Stimulated activated memory B cell treated with anti-CD40 and anti-IgM and Interleukin-4, amounts not matched to agents 10 μg/mL and 1 μg/mL and 100 μg/mL, for 72 hours (primary cell): ENCODE measurements at regions not wholly inside any gene's neighbourhood (a gene's known extent, or its start where the extent isn't known, plus 50 kb on each side); places are given as distances from the start of the nearest gene placed in this dataset.

Source experiments
- ATAC-seq: fragments of 150-1000 bp; cut with Tn5 transposase; 2 replicates; pipeline ENCODE4 v1.10.0; 2021
- H3K27ac Mint-ChIP-seq: one replicate; pipeline ENCODE4 v1.8.0; 2022; ENCODE audit warnings: mild to moderate bottlenecking, mixed read lengths
- H3K27me3 Mint-ChIP-seq: one replicate; pipeline ENCODE4 v1.8.0; 2022; ENCODE audit warnings: mixed read lengths
- H3K36me3 Mint-ChIP-seq: one replicate; pipeline ENCODE4 v1.8.0; 2022; ENCODE audit warnings: mixed read lengths
- H3K4me1 Mint-ChIP-seq: one replicate; pipeline ENCODE4 v1.8.0; 2022; ENCODE audit warnings: mixed read lengths
- H3K4me3 Mint-ChIP-seq: one replicate; pipeline ENCODE4 v1.8.0; 2022; ENCODE audit warnings: mild to moderate bottlenecking, moderate library complexity, mixed read lengths
- H3K9me3 Mint-ChIP-seq: one replicate; pipeline ENCODE4 v1.8.0; 2022; ENCODE audit warnings: mixed read lengths

- no peaks in the 10 kb centered on the region for H3K4me1 Mint-ChIP-seq
- no peaks in the 10 kb centered on the region for H3K36me3 Mint-ChIP-seq
- no peaks in the 10 kb centered on the region for H3K9me3 Mint-ChIP-seq
- H3K27me3 Mint-ChIP-seq = peaks cover 10% of the 10 kb centered on the region
- no peak for ATAC-seq
- H3K4me3 Mint-ChIP-seq = no peak overlapping the region
- H3K27ac Mint-ChIP-seq = no peak overlapping the region
Observed at GRCh38 chr19:30090476-30090875, 148.4 kb downstream of the URI1 start.

GRCh38 chr19:30090963-30091362 is 148.9 kb downstream of the URI1 start:
- no peak for ATAC-seq
- H3K27me3 Mint-ChIP-seq = peaks cover 10% of the 10 kb centered on the region
- no peaks in the 10 kb centered on the region for H3K36me3 Mint-ChIP-seq
- no peak overlapping the region for H3K4me3 Mint-ChIP-seq
- H3K27ac Mint-ChIP-seq = no peak overlapping the region
- no peaks in the 10 kb centered on the region for H3K4me1 Mint-ChIP-seq
- H3K9me3 Mint-ChIP-seq = no peaks in the 10 kb centered on the region

- Mint-ChIP-seq H3K27ac (no peak overlapping the region), H3K36me3 (no peaks in the 10 kb centered on the region), H3K4me1 (no peaks in the 10 kb centered on the region), H3K9me3 (no peaks in the 10 kb centered on the region), H3K4me3 (no peak overlapping the region), H3K27me3 (peaks cover 10% of the 10 kb centered on the region)
- no peak for ATAC-seq
Observed at GRCh38 chr19:30091456-30091855, 149.4 kb downstream of the URI1 start.

GRCh38 chr19:30091856-30092255 is 149.8 kb downstream of the URI1 start:
- no peak for ATAC-seq
- Mint-ChIP-seq H3K36me3 (no peaks in the 10 kb centered on the region), H3K27me3 (peaks cover 10% of the 10 kb centered on the region), H3K27ac (no peak overlapping the region), H3K9me3 (no peaks in the 10 kb centered on the region), H3K4me1 (no peaks in the 10 kb centered on the region), H3K4me3 (no peak overlapping the region)

GRCh38 chr19:30092721-30093569 is 150.9 kb downstream of the URI1 start:
- Mint-ChIP-seq H3K27me3 (peaks cover 10% of the 10 kb centered on the region), H3K4me1 (no peaks in the 10 kb centered on the region), H3K9me3 (no peaks in the 10 kb centered on the region), H3K4me3 (no peak overlapping the region), H3K27ac (no peak overlapping the region), H3K36me3 (no peaks in the 10 kb centered on the region)
- no peak for ATAC-seq

GRCh38 chr19:30093966-30094755 is 152.1 kb downstream of the URI1 start:
- Mint-ChIP-seq H3K36me3 (no peaks in the 10 kb centered on the region), H3K27me3 (peaks cover 10% of the 10 kb centered on the region), H3K27ac (no peak overlapping the region), H3K4me1 (no peaks in the 10 kb centered on the region), H3K9me3 (no peaks in the 10 kb centered on the region), H3K4me3 (no peak overlapping the region)
- no peak for ATAC-seq

- Mint-ChIP-seq H3K36me3 (no peaks in the 10 kb centered on the region), H3K27ac (no peak overlapping the region), H3K27me3 (peaks cover 10% of the 10 kb centered on the region), H3K4me3 (no peak overlapping the region), H3K4me1 (no peaks in the 10 kb centered on the region), H3K9me3 (no peaks in the 10 kb centered on the region)
- no peak for ATAC-seq
Observed at GRCh38 chr19:30094756-30095140, 152.7 kb downstream of the URI1 start.

GRCh38 chr19:30095171-30095570 is 153.1 kb downstream of the URI1 start:
- H3K4me3 Mint-ChIP-seq = no peak overlapping the region
- ATAC-seq = no peak
- H3K27ac Mint-ChIP-seq = no peak overlapping the region
- H3K9me3 Mint-ChIP-seq = no peaks in the 10 kb centered on the region
- H3K36me3 Mint-ChIP-seq = no peaks in the 10 kb centered on the region
- H3K27me3 Mint-ChIP-seq = peaks cover 10% of the 10 kb centered on the region
- H3K4me1 Mint-ChIP-seq = no peaks in the 10 kb centered on the region

GRCh38 chr19:30096596-30097370 is 154.7 kb downstream of the URI1 start:
- Mint-ChIP-seq H3K4me3 (no peak overlapping the region), H3K9me3 (peaks cover 2% of the 10 kb centered on the region), H3K27me3 (peaks cover 10% of the 10 kb centered on the region), H3K4me1 (no peaks in the 10 kb centered on the region), H3K27ac (no peak overlapping the region), H3K36me3 (no peaks in the 10 kb centered on the region)
- no peak for ATAC-seq

GRCh38 chr19:30097746-30098280 is 155.8 kb downstream of the URI1 start:
- Mint-ChIP-seq H3K9me3 (peaks cover 2% of the 10 kb centered on the region), H3K27ac (no peak overlapping the region), H3K4me1 (no peaks in the 10 kb centered on the region), H3K4me3 (no peak overlapping the region), H3K27me3 (peaks cover 10% of the 10 kb centered on the region), H3K36me3 (no peaks in the 10 kb centered on the region)
- no peak for ATAC-seq

GRCh38 chr19:30102239-30102638 is 160.2 kb downstream of the URI1 start:
- Mint-ChIP-seq H3K27ac (no peak overlapping the region), H3K4me1 (no peaks in the 10 kb centered on the region), H3K27me3 (peaks cover 27% of the 10 kb centered on the region), H3K36me3 (no peaks in the 10 kb centered on the region), H3K4me3 (no peak overlapping the region), H3K9me3 (peaks cover 2% of the 10 kb centered on the region)
- ATAC-seq = no peak

GRCh38 chr19:30102666-30103065 is 160.6 kb downstream of the URI1 start:
- ATAC-seq = no peak
- H3K9me3 Mint-ChIP-seq = peaks cover 2% of the 10 kb centered on the region
- H3K36me3 Mint-ChIP-seq = no peaks in the 10 kb centered on the region
- no peak overlapping the region for H3K27ac Mint-ChIP-seq
- peaks cover 32% of the 10 kb centered on the region for H3K27me3 Mint-ChIP-seq
- no peaks in the 10 kb centered on the region for H3K4me1 Mint-ChIP-seq
- no peak overlapping the region for H3K4me3 Mint-ChIP-seq

GRCh38 chr19:30103981-30104380 is 161.9 kb downstream of the URI1 start:
- Mint-ChIP-seq H3K36me3 (no peaks in the 10 kb centered on the region), H3K4me3 (no peak overlapping the region), H3K27ac (no peak overlapping the region), H3K4me1 (no peaks in the 10 kb centered on the region), H3K9me3 (peaks cover 2% of the 10 kb centered on the region), H3K27me3 (peaks cover 33% of the 10 kb centered on the region)
- no peak for ATAC-seq

- Mint-ChIP-seq H3K27me3 (peaks cover 39% of the 10 kb centered on the region), H3K9me3 (peaks cover 2% of the 10 kb centered on the region), H3K4me3 (no peak overlapping the region), H3K27ac (no peak overlapping the region), H3K4me1 (no peaks in the 10 kb centered on the region), H3K36me3 (no peaks in the 10 kb centered on the region)
- ATAC-seq = no peak
Observed at GRCh38 chr19:30105316-30105715, 163.3 kb downstream of the URI1 start.

- Mint-ChIP-seq H3K36me3 (no peaks in the 10 kb centered on the region), H3K9me3 (peaks cover 2% of the 10 kb centered on the region), H3K4me1 (no peaks in the 10 kb centered on the region), H3K27ac (no peak overlapping the region), H3K4me3 (no peak overlapping the region), H3K27me3 (peaks cover 42% of the 10 kb centered on the region)
- no peak for ATAC-seq
Observed at GRCh38 chr19:30105727-30106126, 163.7 kb downstream of the URI1 start.
